ENCODE measurements at regions not wholly inside any gene's neighbourhood (a gene's known extent, or its start where the extent isn't known, plus 50 kb on each side); places are given as distances from the start of the nearest gene placed in this dataset.
A peak's percentile ranks its signal among the peaks of the same experiment; 100 is the strongest.
"Not testable (repeated sequence)": the region's sequence is repeated elsewhere in the genome, so short reads cannot be mapped to it uniquely, and the experiment has no call there.

GRCh38 chr1:209199822-209200221 lies 383.7 kb upstream of the CAMK1G start:
- intact Hi-C loops (cut with DNase I), result loop anchor here in 3 of 4 donors (10.0 kb wide), 1 partner anchor 365 kb away; no protein-coding TSS in a partner anchor
- Histone ChIP-seq H3K4me1 (ENCODE audit: control insufficient read depth, insufficient read depth, low read length) (no peaks in the 10 kb centered on the region), H3K4me3 (ENCODE audit: low read length) (no peak overlapping the region), H3K9me3 (ENCODE audit: control insufficient read depth, low read length) (peaks cover 2% of the 10 kb centered on the region), H3K27me3 (ENCODE audit: control insufficient read depth, insufficient read depth) (no peaks in the 10 kb centered on the region), H3K27ac (ENCODE audit: low read length) (no peak overlapping the region)
- ATAC-seq (no peak), DNase-seq (no peak)
- 22% methylated on average over 4 of the region's 4 CpGs for WGBS

GRCh38 chr1:209202321-209202720 lies 381.2 kb upstream of the CAMK1G start:
- 83% methylated on average over 11 of the region's 11 CpGs for WGBS
- not testable (repeated sequence) for H3K4me1 ChIP-seq (ENCODE audit: control insufficient read depth, insufficient read depth, low read length); H3K27ac ChIP-seq (ENCODE audit: low read length); DNase-seq; H3K9me3 ChIP-seq (ENCODE audit: control insufficient read depth, low read length); H3K27me3 ChIP-seq (ENCODE audit: control insufficient read depth, insufficient read depth); ATAC-seq; H3K4me3 ChIP-seq (ENCODE audit: low read length)
- intact Hi-C loops (cut with DNase I), result loop anchor here in 3 of 4 donors (10.0 kb wide), 1 partner anchor 362 kb away; no protein-coding TSS in a partner anchor

GRCh38 chr1:209202830-209203532 lies 380.5 kb upstream of the CAMK1G start:
- no peak for DNase-seq
- ATAC-seq, result no peak
- Histone ChIP-seq H3K27me3 (ENCODE audit: control insufficient read depth, insufficient read depth) (no peaks in the 10 kb centered on the region), H3K4me3 (ENCODE audit: low read length) (no peak overlapping the region), H3K9me3 (ENCODE audit: control insufficient read depth, low read length) (no peaks in the 10 kb centered on the region), H3K4me1 (ENCODE audit: control insufficient read depth, insufficient read depth, low read length) (no peaks in the 10 kb centered on the region), H3K27ac (ENCODE audit: low read length) (no peak overlapping the region)
- intact Hi-C loops (cut with DNase I), result loop anchor here in 3 of 4 donors (10.0 kb wide), 1 partner anchor 362 kb away; no protein-coding TSS in a partner anchor
- 1% methylated on average over 4 of the region's 4 CpGs for WGBS

GRCh38 chr1:209203533-209203895 lies 380.0 kb upstream of the CAMK1G start:
- H3K27me3 ChIP-seq (ENCODE audit: control insufficient read depth, insufficient read depth), result no peaks in the 10 kb centered on the region
- no peak overlapping the region for H3K27ac ChIP-seq (ENCODE audit: low read length)
- intact Hi-C loops (cut with DNase I), result loop anchor here in 3 of 4 donors (10.0 kb wide), 1 partner anchor 361 kb away; no protein-coding TSS in a partner anchor
- DNase-seq, result no peak
- 85% methylated on average over 7 of the region's 7 CpGs for WGBS
- no peaks in the 10 kb centered on the region for H3K9me3 ChIP-seq (ENCODE audit: control insufficient read depth, low read length)
- no peaks in the 10 kb centered on the region for H3K4me1 ChIP-seq (ENCODE audit: control insufficient read depth, insufficient read depth, low read length)
- H3K4me3 ChIP-seq (ENCODE audit: low read length), result no peak overlapping the region
- no peak for ATAC-seq

- intact Hi-C loops (cut with DNase I), result loop anchor here in 3 of 4 donors (5.0 to 10.0 kb wide), 2 partner anchors 360 to 553 kb away; no protein-coding TSS in a partner anchor
- no peaks in the 10 kb centered on the region for H3K9me3 ChIP-seq (ENCODE audit: control insufficient read depth, low read length)
- ATAC-seq (no peak), DNase-seq (no peak)
- no peak overlapping the region for H3K4me3 ChIP-seq (ENCODE audit: low read length)
- 78% methylated on average over 4 of the region's 4 CpGs for WGBS
- H3K27me3 ChIP-seq (ENCODE audit: control insufficient read depth, insufficient read depth), result no peaks in the 10 kb centered on the region
- no peaks in the 10 kb centered on the region for H3K4me1 ChIP-seq (ENCODE audit: control insufficient read depth, insufficient read depth, low read length)
- H3K27ac ChIP-seq (ENCODE audit: low read length), result no peak overlapping the region
These were observed 378.5 kb upstream of the CAMK1G start for GRCh38 chr1:209205039-209205438.

- no peaks in the 10 kb centered on the region for H3K4me1 ChIP-seq (ENCODE audit: control insufficient read depth, insufficient read depth, low read length)
- H3K27me3 ChIP-seq (ENCODE audit: control insufficient read depth, insufficient read depth), result no peaks in the 10 kb centered on the region
- peak in 1 of 3 donors; percentile 43 for DNase-seq
- intact Hi-C loops (cut with DNase I), result loop anchor here in 3 of 4 donors (5.0 to 10.0 kb wide), 2 partner anchors 358 to 555 kb away; no protein-coding TSS in a partner anchor
- no peak overlapping the region for H3K27ac ChIP-seq (ENCODE audit: low read length)
- WGBS, result 29% methylated on average over 11 of the region's 11 CpGs
- no peak overlapping the region for H3K4me3 ChIP-seq (ENCODE audit: low read length)
- peak; percentile 38 to 50 for ATAC-seq
- H3K9me3 ChIP-seq (ENCODE audit: control insufficient read depth, low read length), result no peaks in the 10 kb centered on the region
These were observed 376.3 kb upstream of the CAMK1G start for GRCh38 chr1:209207126-209207700.

GRCh38 chr1:209207701-209208286 lies 375.7 kb upstream of the CAMK1G start:
- H3K4me1 ChIP-seq (ENCODE audit: control insufficient read depth, insufficient read depth, low read length), result no peaks in the 10 kb centered on the region

GRCh38 chr1:209208648-209209047 lies 374.9 kb upstream of the CAMK1G start:
- Histone ChIP-seq H3K4me1 (ENCODE audit: control insufficient read depth, insufficient read depth, low read length) (no peaks in the 10 kb centered on the region), H3K9me3 (ENCODE audit: control insufficient read depth, low read length) (no peaks in the 10 kb centered on the region), H3K27ac (ENCODE audit: low read length) (no peak overlapping the region), H3K4me3 (ENCODE audit: low read length) (no peak overlapping the region), H3K27me3 (ENCODE audit: control insufficient read depth, insufficient read depth) (no peaks in the 10 kb centered on the region)
- WGBS, result 75% methylated on average over 1 of the region's 1 CpG
- no peak for ATAC-seq
- intact Hi-C loops (cut with DNase I), result loop anchor here in 3 of 4 donors (5.0 to 10.0 kb wide), 2 partner anchors 356 to 556 kb away; no protein-coding TSS in a partner anchor
- DNase-seq, result no peak

More at GRCh38 chr1:209207701-209208286, 375.7 kb upstream of the CAMK1G start:
- WGBS, result 2% methylated on average over 31 of the region's 31 CpGs
- DNase-seq, result peak; percentile 67 to 88 (median 83)
- peak; percentile 93 to 95 for ATAC-seq
- H3K9me3 ChIP-seq (ENCODE audit: control insufficient read depth, low read length), result no peaks in the 10 kb centered on the region
- peak overlapping the region; percentile 46 for H3K4me3 ChIP-seq (ENCODE audit: low read length)
- H3K27ac ChIP-seq (ENCODE audit: low read length), result no peak overlapping the region
- intact Hi-C loops (cut with DNase I), result loop anchor here in 3 of 4 donors (5.0 to 10.0 kb wide), 2 partner anchors 357 to 555 kb away; no protein-coding TSS in a partner anchor
- H3K27me3 ChIP-seq (ENCODE audit: control insufficient read depth, insufficient read depth), result no peaks in the 10 kb centered on the region

GRCh38 chr1:209213989-209214388 lies 369.5 kb upstream of the CAMK1G start:
- Histone ChIP-seq H3K4me1 (ENCODE audit: control insufficient read depth, insufficient read depth, low read length) (no peaks in the 10 kb centered on the region), H3K4me3 (ENCODE audit: low read length) (no peak overlapping the region), H3K9me3 (ENCODE audit: control insufficient read depth, low read length) (no peaks in the 10 kb centered on the region), H3K27me3 (ENCODE audit: control insufficient read depth, insufficient read depth) (no peaks in the 10 kb centered on the region), H3K27ac (ENCODE audit: low read length) (no peak overlapping the region)
- ATAC-seq (no peak), DNase-seq (no peak)
- 72% methylated on average over 3 of the region's 3 CpGs for WGBS
- intact Hi-C loops (cut with DNase I), result no loop called here

- H3K9me3 ChIP-seq (ENCODE audit: control insufficient read depth, low read length), result no peaks in the 10 kb centered on the region
- no peak overlapping the region for H3K4me3 ChIP-seq (ENCODE audit: low read length)
- ATAC-seq, result peak; percentile 28 to 45
- no peaks in the 10 kb centered on the region for H3K4me1 ChIP-seq (ENCODE audit: control insufficient read depth, insufficient read depth, low read length)
- intact Hi-C loops (cut with DNase I), result no loop called here
- no peaks in the 10 kb centered on the region for H3K27me3 ChIP-seq (ENCODE audit: control insufficient read depth, insufficient read depth)
- DNase-seq, result no peak
- H3K27ac ChIP-seq (ENCODE audit: low read length), result no peak overlapping the region
These were observed 367.7 kb upstream of the CAMK1G start for GRCh38 chr1:209215826-209216225.

- intact Hi-C loops (cut with DNase I), result no loop called here
- Histone ChIP-seq H3K9me3 (ENCODE audit: control insufficient read depth, low read length) (no peaks in the 10 kb centered on the region), H3K4me3 (ENCODE audit: low read length) (no peak overlapping the region), H3K27ac (ENCODE audit: low read length) (no peak overlapping the region), H3K27me3 (ENCODE audit: control insufficient read depth, insufficient read depth) (no peaks in the 10 kb centered on the region), H3K4me1 (ENCODE audit: control insufficient read depth, insufficient read depth, low read length) (no peaks in the 10 kb centered on the region)
- DNase-seq (no peak), ATAC-seq (no peak)
These were observed 365.4 kb upstream of the CAMK1G start for GRCh38 chr1:209218113-209218512.
